Transverse colon (tissue), 4 donors: ENCODE measurements at regions not wholly inside any gene's neighbourhood (a gene's known extent, or its start where the extent isn't known, plus 50 kb on each side); places are given as distances from the start of the nearest gene placed in this dataset.

ENCODE experiments used
- POLR2A ChIP-seq: fragments of 450-650 bp; IDR thresholded peaks from one replicate; pipeline ENCODE4 v1.6.1; 2016; ENCODE audit warnings: antibody characterized with exemption, mild to moderate bottlenecking, moderate library complexity
- POLR2AphosphoS5 ChIP-seq, 3 donors: sonication (generic); formaldehyde crosslinking; IDR thresholded peaks; one replicate each; pipeline ENCODE4 v1.6.1; 2016; ENCODE audit warnings: antibody characterized with exemption in 3 of 3
- TF ChIP-seq, protein P1 (sequence below), 5 experiments: fragments of 200-600 bp in 3 of 5; fragments of 450-650 bp in 2 of 5; sonication (generic) in 3 of 5; IDR thresholded peaks; 1 replicate in 2 of 5; 2 replicates in 3 of 5; pipeline ENCODE4 v1.5.1; 2016 to 2017; ENCODE audit warnings: antibody characterized with exemption in 5 of 5, inconsistent platforms in 3 of 5, mild to moderate bottlenecking in 2 of 5, moderate library complexity in 1 of 5

DNA sequence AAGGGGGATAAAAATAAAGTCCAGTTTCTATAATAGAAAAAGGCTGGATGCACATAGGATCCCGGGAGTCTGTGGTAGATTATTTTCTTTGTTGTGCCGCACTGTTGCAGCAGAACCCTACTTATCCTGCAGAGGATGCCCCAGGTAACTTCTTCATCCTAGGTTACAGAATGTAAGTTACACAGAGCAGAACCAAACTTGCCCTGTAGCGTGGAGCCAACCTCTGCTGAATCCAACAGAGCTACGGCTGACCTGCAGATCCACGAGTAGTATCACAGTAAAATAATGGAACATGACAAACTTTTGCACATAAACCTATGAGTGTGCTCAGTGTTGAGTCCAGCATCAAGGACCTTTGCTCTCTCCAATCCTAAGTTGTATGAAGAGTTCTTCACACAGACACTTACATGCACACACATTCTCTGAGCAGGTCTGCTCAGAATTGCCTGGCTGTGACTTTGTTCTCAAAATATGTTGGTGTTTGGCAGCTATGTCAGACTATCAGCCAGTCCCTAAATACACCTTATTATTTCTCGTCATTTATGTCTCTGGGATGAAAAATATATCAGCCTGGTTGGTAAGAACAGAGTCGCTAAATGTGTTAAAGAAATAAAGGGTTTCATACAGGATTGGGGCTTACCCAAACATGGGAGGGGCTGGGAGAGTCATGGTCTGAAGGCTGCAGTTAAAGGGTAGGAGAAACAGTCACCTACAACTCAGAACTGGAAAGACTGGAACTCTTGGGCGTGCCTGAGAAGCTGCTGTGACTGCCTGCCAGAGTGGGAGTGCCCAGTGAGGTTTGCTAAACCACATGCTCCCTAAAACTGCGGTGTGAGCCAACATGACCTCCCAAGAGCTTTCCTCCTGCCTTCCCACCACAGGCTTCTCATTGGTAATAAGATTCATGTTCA lies 165.1 kb upstream of the SLC24A3 start:
- TF ChIP-seq, protein P1, sequence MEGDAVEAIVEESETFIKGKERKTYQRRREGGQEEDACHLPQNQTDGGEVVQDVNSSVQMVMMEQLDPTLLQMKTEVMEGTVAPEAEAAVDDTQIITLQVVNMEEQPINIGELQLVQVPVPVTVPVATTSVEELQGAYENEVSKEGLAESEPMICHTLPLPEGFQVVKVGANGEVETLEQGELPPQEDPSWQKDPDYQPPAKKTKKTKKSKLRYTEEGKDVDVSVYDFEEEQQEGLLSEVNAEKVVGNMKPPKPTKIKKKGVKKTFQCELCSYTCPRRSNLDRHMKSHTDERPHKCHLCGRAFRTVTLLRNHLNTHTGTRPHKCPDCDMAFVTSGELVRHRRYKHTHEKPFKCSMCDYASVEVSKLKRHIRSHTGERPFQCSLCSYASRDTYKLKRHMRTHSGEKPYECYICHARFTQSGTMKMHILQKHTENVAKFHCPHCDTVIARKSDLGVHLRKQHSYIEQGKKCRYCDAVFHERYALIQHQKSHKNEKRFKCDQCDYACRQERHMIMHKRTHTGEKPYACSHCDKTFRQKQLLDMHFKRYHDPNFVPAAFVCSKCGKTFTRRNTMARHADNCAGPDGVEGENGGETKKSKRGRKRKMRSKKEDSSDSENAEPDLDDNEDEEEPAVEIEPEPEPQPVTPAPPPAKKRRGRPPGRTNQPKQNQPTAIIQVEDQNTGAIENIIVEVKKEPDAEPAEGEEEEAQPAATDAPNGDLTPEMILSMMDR (IDR thresholded peaks at IDR 0.05), result no peak
- TF ChIP-seq POLR2A (no peak), POLR2AphosphoS5 (IDR thresholded peaks at IDR 0.05) (peak in 1 of 3 donors; percentile 18)
